Right forelimb (tissue), 1 donor: ENCODE measurements at regions not wholly inside any gene's neighbourhood (a gene's known extent, or its start where the extent isn't known, plus 50 kb on each side); places are given as distances from the start of the nearest gene placed in this dataset.

Experiments
- DNase-seq: peaks from one replicate; pipeline ENCODE4 v3.0.0-alpha.2; 2018

GRCh38 chr7:136664537-136664936 is 203.9 kb upstream of the CHRM2 start:
- DNase-seq = no peak

DNA sequence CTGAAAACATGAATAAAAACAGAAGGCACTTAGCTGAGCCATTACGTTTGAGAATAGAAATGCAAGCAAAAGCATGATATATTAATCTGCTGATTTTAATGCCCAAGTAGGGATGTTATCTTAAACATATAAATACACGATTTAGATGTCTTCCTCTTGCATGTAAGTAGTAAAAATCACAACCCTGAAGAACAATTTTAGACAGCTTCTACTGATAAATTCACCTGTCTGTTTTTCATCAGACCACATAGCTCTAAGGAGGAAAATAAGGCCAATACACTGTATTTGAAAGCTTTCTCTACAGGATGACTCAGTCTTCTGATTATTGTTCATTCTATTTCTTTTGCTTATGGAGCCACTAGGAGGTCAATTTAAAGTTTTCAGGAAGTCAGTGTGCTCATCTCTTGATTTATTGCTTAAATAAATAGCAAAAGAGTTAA is 210.9 kb upstream of the CHRM2 start:
- DNase-seq = no peak

DNA sequence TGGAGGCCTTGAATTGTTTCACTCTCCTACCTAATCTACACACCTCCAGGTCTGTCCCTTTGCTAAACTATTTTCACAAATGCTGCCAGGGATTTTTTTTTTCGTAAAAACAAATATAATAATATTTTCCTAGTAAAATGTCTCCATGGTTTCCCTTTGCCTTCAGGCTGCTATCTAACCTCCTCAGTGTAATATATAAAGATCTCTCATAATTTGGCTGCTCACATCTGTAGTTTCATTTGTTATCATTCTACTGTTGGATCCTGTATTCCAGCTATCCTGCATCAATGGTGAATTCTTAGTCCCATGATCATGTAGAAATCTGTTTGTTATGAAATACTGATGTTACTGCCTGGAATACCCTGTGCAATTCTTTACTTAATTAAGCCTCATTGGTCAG is 211.9 kb upstream of the CHRM2 start:
- no peak for DNase-seq

- no peak for DNase-seq
Observed at GRCh38 chr7:136655414-136655813, 213.0 kb upstream of the CHRM2 start.

- DNase-seq = no peak
Observed at GRCh38 chr7:136654406-136654805, 214.0 kb upstream of the CHRM2 start.

DNA sequence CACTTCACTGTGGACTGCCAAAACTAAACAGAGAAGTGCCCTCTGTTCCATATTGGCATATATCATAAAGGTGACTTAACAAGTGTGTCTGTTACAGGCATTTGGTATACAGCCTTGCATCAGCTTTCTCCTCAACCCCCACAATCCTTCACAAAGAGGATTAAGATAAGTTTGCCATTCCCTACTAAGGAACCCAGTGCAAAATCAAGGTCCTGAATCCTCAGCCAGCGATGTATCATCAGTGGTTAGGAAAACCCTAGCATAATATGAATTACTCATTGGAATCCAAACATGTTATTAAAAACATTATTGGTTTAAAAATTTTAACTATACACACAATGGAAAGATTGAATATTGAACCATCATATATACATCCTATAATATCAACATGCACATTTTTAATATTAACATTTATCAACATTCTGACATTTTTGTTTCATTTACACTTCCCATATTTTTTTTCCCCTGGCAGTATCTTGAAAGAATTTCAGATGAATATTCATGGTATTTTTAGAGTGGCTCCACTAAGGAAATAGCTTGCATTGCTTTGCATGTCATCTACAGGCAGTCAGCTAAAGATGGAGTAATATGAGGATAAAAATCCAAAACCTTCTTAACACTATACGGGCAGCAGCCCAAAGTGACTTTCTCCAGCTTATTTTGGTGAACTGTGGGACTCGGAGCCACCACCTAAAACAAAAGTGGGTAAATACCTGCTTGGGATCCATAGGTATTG is 215.6 kb upstream of the CHRM2 start:
- no peak for DNase-seq

GRCh38 chr7:136640977-136641376 is 227.5 kb upstream of the CHRM2 start:
- DNase-seq = no peak

GRCh38 chr7:136637813-136638212 is 230.6 kb upstream of the CHRM2 start:
- DNase-seq = no peak

DNA sequence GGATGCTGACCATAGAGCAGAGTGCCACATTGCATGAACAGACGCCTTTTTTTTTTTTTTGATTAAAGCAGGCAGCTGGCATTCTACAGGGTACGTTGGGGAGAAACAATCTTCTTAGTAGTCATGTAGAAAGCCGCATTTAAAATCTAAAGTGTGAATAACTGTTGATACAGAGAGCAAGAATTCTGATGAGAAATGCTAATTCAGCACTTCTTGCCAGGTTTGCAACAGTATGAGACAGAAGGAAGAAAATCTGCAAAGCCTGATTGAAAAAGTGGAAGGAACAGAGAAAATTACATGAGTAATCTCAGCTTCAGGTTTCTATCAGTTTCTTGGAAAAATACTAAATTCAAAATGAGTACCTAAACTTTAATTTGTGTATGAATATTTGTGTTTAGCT is 232.7 kb upstream of the CHRM2 start:
- no peak for DNase-seq

GRCh38 chr7:136618818-136619217 is 249.6 kb upstream of the CHRM2 start:
- no peak for DNase-seq

- DNase-seq = no peak
Observed at GRCh38 chr7:136617176-136617575, 251.3 kb upstream of the CHRM2 start.

- DNase-seq = no peak
Observed at GRCh38 chr7:136605532-136606329, 262.7 kb upstream of the CHRM2 start.

DNA sequence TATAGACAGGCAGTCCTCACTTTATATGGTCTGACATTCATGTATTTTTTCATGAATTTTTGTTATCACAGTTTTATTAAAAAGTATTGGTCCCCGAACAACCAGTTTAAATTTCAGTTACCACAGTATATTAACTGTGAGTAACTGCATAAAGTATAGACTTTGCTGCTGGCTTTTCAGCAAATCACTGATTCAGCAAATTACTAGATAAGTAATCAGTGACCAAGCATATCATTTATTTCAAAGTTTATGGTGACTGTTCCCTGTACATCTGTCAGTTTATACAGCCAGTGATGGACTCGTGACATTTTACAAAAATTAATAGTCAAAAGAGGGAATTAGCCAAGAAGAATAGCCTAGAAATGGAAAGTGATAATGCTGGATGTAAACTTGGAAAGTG is 266.7 kb upstream of the CHRM2 start:
- DNase-seq = no peak

GRCh38 chr7:136600475-136600874 is 268.0 kb upstream of the CHRM2 start:
- DNase-seq = no peak

DNA sequence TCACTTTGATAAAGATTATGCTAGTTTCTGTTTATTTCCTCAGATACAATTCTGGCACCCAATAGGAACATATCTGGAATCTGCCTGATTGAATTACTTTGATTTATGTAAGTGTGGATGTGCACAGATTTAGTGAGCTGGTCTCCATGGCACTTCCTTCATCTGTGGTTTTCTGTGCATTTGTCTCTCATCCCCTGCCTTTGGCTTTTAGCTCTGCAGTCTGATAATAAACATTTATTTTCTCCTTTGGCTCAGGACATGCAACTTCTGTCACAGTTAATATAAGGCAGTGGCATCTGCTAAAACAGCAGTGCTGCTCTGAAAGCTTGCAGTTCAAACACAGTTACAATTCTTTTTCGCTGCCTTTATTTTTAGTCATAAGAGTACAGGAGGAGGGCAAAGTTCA is 273.7 kb upstream of the CHRM2 start:
- DNase-seq = no peak

DNA sequence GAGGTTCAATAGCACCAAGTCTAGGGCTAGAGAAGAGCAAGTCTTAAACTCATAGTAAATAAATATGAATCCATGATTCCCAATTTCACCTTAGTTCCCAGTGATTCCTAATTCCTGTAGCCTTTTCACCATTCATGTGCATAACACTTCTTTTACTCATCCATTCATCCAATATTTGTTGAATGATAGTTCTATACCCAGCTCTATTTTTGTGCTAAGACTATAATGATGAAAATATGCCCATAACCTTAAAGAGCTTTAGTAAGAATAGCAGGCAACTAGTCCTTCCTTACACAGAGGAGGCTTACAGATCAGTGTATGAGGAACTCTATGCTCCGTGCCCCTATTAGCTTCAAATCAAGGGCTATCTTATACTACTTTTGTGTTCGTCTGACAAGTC is 280.2 kb upstream of the CHRM2 start:
- no peak for DNase-seq

DNA sequence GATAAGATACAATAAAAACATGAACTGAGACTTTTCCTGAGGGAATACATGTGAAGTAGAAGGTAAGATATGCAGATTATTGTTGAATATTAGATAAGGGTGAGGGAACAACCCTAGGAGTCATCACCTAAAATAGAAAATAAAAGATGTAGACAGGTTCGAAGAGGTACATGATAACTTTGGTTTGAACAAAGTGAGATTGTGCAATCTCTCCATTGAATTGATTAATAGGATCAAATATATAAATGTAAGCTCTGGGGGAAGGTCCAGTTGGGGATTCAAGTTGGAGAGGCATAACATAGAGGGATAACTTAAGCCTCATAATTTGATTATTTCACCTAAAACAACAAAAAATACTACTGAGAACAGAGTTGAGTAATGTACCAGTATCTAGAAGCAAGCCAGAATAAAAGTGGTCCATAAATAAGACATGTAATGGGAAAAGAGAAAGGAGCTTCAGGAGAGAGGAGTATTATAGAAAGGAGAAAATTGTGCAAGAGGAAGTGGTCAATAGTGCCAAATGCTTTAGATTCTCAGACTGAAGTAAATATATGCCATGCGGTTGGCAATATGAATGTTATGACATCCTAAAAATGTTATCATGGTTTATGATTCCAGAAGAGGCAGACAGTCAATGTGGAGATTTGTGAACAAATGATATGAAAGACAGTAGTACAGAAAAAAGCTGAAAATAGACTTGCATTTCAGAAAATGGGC is 282.3 kb upstream of the CHRM2 start:
- DNase-seq = no peak

- DNase-seq = no peak
Observed at GRCh38 chr7:136566491-136566890, 302.0 kb upstream of the CHRM2 start.

GRCh38 chr7:136555933-136556332 is 312.5 kb upstream of the CHRM2 start:
- no peak for DNase-seq

- no peak for DNase-seq
Observed at GRCh38 chr7:136551618-136552017, 316.8 kb upstream of the CHRM2 start.

GRCh38 chr7:136549756-136550155 is 318.7 kb upstream of the CHRM2 start:
- DNase-seq = no peak

DNA sequence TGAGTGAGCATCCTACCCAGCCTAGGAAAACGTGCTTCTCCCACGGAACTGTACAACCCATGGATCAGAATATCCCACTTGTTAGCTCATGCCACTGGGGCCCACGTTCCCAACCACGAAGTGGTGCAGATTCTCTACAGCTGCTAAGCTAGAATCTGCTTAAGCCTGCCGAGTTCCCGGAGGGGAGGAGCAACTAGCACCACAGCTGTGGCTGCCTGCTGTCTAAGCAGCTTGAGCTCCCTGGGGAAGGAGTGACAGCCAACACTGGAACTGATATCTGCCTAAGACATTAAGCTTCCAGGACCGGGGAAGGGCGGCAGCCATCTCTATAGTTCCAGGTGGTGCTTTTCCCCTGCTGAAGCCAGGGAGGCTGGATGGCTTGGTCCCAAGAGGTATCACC is 334.7 kb upstream of the CHRM2 start:
- DNase-seq = no peak

DNA sequence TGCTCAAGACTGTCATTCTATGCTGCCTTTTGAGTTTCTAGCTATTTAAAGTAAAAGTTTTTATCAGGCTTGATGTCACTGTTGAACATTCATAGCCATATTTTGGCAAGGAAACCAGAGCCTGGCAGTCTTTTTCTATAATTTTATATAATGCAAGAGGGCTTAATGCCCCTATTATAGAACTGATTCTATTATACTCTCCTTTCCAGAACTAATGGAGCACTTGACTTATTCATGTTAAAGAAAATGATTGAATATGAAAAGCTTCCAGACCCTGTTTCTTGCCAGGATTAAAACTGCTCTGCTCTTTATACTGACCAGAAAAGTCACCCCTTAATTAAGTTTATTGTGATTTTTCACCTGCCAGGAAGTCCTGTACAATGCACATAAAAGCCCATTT is 337.6 kb upstream of the CHRM2 start:
- DNase-seq = no peak

GRCh38 chr7:136528329-136528728 is 340.1 kb upstream of the CHRM2 start:
- no peak for DNase-seq
